ENCODE measurements at regions not wholly inside any gene's neighbourhood (a gene's known extent, or its start where the extent isn't known, plus 50 kb on each side); places are given as distances from the start of the nearest gene placed in this dataset.

DNA sequence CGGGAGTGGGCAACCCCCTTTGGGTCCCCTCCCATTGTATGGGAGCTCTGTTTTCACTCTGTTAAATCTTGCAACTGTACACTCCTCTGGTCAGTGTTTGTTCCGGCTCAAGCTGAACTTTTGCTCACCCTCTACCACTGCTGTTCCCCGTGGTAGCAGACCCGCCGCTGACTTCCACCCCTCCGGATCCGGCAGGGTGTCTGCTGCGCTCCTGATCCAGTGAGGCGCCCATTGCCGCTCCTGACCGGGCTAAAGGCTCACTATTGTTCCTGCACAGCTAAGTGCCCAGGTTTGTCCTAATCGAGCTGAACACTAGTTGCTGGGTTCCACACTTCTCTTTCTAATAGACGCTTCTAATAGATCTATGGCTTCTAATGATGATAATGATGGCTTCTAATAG lies 488.6 kb downstream of the MRPL39 start:
- no peak overlapping the region for H2BK20ac ChIP-seq (ENCODE audit: low read length)
- FAIRE-seq (no peak), DNase-seq (ENCODE audit: low read depth in 1 of 2, low spot score in 2 of 2) (no peak)
- no peaks in the 10 kb centered on the region for H3K4me1 ChIP-seq (replicated peaks in 1 of 4; ENCODE audit: control insufficient read depth in 3 of 4, insufficient read depth in 4 of 4, low read length in 3 of 4)
- H3K9me3 ChIP-seq (ENCODE audit: insufficient read depth in 2 of 2, low read depth in 1 of 2, low read length in 1 of 2): no peaks in the 10 kb centered on the region
- no peak overlapping the region for H3K23ac ChIP-seq (ENCODE audit: insufficient read length)
- no peak overlapping the region for H3K27ac ChIP-seq (ENCODE audit: low read depth, low read length)
- no peak overlapping the region for H2BK5ac ChIP-seq (ENCODE audit: low read depth, low read length)
- H3K56ac ChIP-seq (replicated peaks; ENCODE audit: insufficient read length, low read depth, low read length): no peak overlapping the region
- ChIA-PET POLR2A (ENCODE audit: partially characterized antibody) (no interaction called here), CTCF (ENCODE audit: partially characterized antibody) (no interaction called here)
- no peaks in the 10 kb centered on the region; the same call in 1 of the 2 replicates for H3K23me2 ChIP-seq (ENCODE audit: low read depth, low read length)
- H3K36me3 ChIP-seq (ENCODE audit: control insufficient read depth in 2 of 4, insufficient read depth in 4 of 4, low read length in 3 of 4): no peaks in the 10 kb centered on the region
- no peak overlapping the region for H3K9ac ChIP-seq (replicated peaks in 1 of 4; ENCODE audit: extremely low read depth in 1 of 4, low read depth in 3 of 4, low read length in 3 of 4)
- no peak overlapping the region for H3K18ac ChIP-seq (ENCODE audit: extremely low read depth, low read length)
- no peak overlapping the region for H3K4me2 ChIP-seq (ENCODE audit: insufficient read depth in 1 of 2, low read depth in 2 of 2, low read length in 2 of 2)
- no peak overlapping the region for H3K4ac ChIP-seq (replicated peaks; ENCODE audit: insufficient read length, low read depth, low read length)
- TF ChIP-seq CHD1 (IDR thresholded peaks at IDR 0.05; ENCODE audit: low read depth, low read length) (no peak), ASH2L (IDR thresholded peaks at IDR 0.05; ENCODE audit: low read length) (no peak), JUN (IDR thresholded peaks at IDR 0.05; ENCODE audit: low read depth, low read length) (no peak), SRF (IDR thresholded peaks at IDR 0.05; ENCODE audit: low read depth, low read length) (no peak), CBX8 (IDR thresholded peaks at IDR 0.05; ENCODE audit: borderline replicate concordance, low read depth, low read length) (no peak), SP4 (IDR thresholded peaks at IDR 0.05; ENCODE audit: low read length) (no peak), SIN3A (conservative IDR thresholded peaks at IDR 0.05 in 1 of 2, IDR thresholded peaks at IDR 0.05 in 1 of 2; ENCODE audit: low read depth in 1 of 2, low read length in 2 of 2) (no peak), CEBPB (IDR thresholded peaks at IDR 0.05; ENCODE audit: low read depth, low read length) (no peak), CHD2 (IDR thresholded peaks at IDR 0.05; ENCODE audit: low read length) (no peak), RFX5 (IDR thresholded peaks at IDR 0.05; ENCODE audit: borderline replicate concordance, low read depth, low read length) (no peak), NANOG (IDR thresholded peaks at IDR 0.05; ENCODE audit: insufficient read depth, low read depth, low read length, poor library complexity, severe bottlenecking) (no peak), RXRA (IDR thresholded peaks at IDR 0.05; ENCODE audit: insufficient read depth, low read depth, low read length) (no peak), KDM5A (IDR thresholded peaks at IDR 0.05; ENCODE audit: low read length) (no peak)
- TF ChIP-seq, protein P1, sequence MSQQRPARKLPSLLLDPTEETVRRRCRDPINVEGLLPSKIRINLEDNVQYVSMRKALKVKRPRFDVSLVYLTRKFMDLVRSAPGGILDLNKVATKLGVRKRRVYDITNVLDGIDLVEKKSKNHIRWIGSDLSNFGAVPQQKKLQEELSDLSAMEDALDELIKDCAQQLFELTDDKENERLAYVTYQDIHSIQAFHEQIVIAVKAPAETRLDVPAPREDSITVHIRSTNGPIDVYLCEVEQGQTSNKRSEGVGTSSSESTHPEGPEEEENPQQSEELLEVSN (IDR thresholded peaks at IDR 0.05): no peak
- no peaks in the 10 kb centered on the region for H4K20me1 ChIP-seq (replicated peaks in 1 of 2; ENCODE audit: control insufficient read depth in 1 of 2, insufficient read depth in 2 of 2, low read length in 2 of 2)
- H4K5ac ChIP-seq (ENCODE audit: insufficient read length, low read depth, low read length): no peak overlapping the region
- no peak overlapping the region for H2AFZ ChIP-seq (ENCODE audit: low read length)
- no peak overlapping the region for H4K8ac ChIP-seq (ENCODE audit: extremely low read depth, insufficient read depth, low read length)
- H2BK15ac ChIP-seq (ENCODE audit: low read length): no peak overlapping the region
- H2AK5ac ChIP-seq (ENCODE audit: low read depth, low read length): no peak overlapping the region
- H2BK120ac ChIP-seq (replicated peaks; ENCODE audit: low read depth, low read length): no peak overlapping the region
- no peak overlapping the region for H4K91ac ChIP-seq (replicated peaks; ENCODE audit: insufficient read length, low read length)
- no peaks in the 10 kb centered on the region for H3K79me2 ChIP-seq (ENCODE audit: control insufficient read depth in 1 of 2, insufficient read depth in 2 of 2, low read length in 2 of 2)
- no peak overlapping the region for H2BK12ac ChIP-seq (ENCODE audit: low read depth, low read length)
- no peaks in the 10 kb centered on the region for H3K27me3 ChIP-seq (replicated peaks in 1 of 4; ENCODE audit: control insufficient read depth in 3 of 4, extremely low read depth in 1 of 4, insufficient read depth in 3 of 4, low read length in 3 of 4)
- H3K79me1 ChIP-seq (ENCODE audit: low read depth, low read length): no peaks in the 10 kb centered on the region
- no peak overlapping the region for H3K14ac ChIP-seq (ENCODE audit: insufficient read length)
- WGBS, 2 experiments (ENCODE audit: extremely low coverage in 1 of 2, insufficient coverage in 1 of 2, insufficient read length in 1 of 2, insufficient replicate concordance in 2 of 2, low coverage in 1 of 2, low lambda C conversion rate in 2 of 2, missing lambda C conversion rate in 1 of 2): 95% methylated on average over 13 of the region's 13 CpGs; no CpG with 5 or more reads in 1 of the 2 experiments
- no peak overlapping the region for H3K4me3 ChIP-seq (ENCODE audit: extremely low read depth in 1 of 4, insufficient read depth in 2 of 4, low read depth in 3 of 4, low read length in 4 of 4)
